ENCODE measurements at regions not wholly inside any gene's neighbourhood (a gene's known extent, or its start where the extent isn't known, plus 50 kb on each side); places are given as distances from the start of the nearest gene placed in this dataset.

DNA sequence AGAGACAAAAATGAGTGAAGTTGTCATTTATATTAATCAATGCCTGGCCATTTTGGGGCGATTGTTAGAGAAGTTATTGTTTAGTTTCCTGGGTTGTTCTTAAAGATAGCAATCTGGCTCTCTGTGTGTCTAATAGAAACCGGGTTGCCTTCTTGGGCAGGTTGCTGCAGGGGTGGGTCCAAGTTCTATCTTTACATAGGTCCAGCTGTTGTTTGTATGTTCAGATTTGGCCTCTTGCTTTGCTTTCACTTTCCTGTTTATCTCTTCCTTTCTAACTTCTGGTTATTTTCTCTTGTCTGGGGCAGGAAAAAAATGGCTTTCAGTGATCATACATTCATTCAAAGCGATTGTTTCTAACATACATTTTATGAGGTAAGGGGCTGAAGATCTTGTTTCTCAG is 128.4 kb upstream of the NOX3 start:
- Histone ChIP-seq H3K4me3 (replicated peaks in 1 of 2; ENCODE audit: low read depth in 1 of 2, low read length in 2 of 2) (no peak overlapping the region), H2AFZ (ENCODE audit: low read depth, low read length, poor library complexity, severe bottlenecking) (no peak overlapping the region), H3K9me2 (ENCODE audit: insufficient read depth) (no peaks in the 10 kb centered on the region), H3K4me2 (ENCODE audit: low read length) (no peak overlapping the region), H3K4me1 (ENCODE audit: control insufficient read depth in 1 of 2, insufficient read depth in 2 of 2, low read length in 2 of 2) (no peaks in the 10 kb centered on the region), H3K9ac (ENCODE audit: low read length) (no peak overlapping the region), H3K27me3 (ENCODE audit: insufficient read depth, low read length) (no peaks in the 10 kb centered on the region), H3K27ac (ENCODE audit: low read depth, low read length) (no peak overlapping the region), H3K79me2 (ENCODE audit: insufficient read depth, low read length) (no peaks in the 10 kb centered on the region), H3K36me3 (ENCODE audit: control insufficient read depth in 1 of 2, insufficient read depth in 2 of 2, low read length in 2 of 2) (no peaks in the 10 kb centered on the region), H3K9me3 (ENCODE audit: control insufficient read depth in 1 of 2, insufficient read depth in 1 of 2, low read depth in 1 of 2, low read length in 2 of 2) (no peaks in the 10 kb centered on the region), H4K20me1 (ENCODE audit: insufficient read depth) (no peaks in the 10 kb centered on the region)
- ChIA-PET RAD21 (ENCODE audit: low non-redundant PET in 1 of 2, low total read pairs in 2 of 2, uncharacterized antibody in 2 of 2, unreplicated experiment in 2 of 2) (no interaction called here), CTCF (no interaction called here), POLR2A (no interaction called here)
- TF ChIP-seq RAD21 (IDR thresholded peaks at IDR 0.05; ENCODE audit: low read depth) (no peak), TCF7L2 (IDR thresholded peaks at IDR 0.05; ENCODE audit: borderline replicate concordance, extremely low read depth, insufficient read depth, insufficient read length) (no peak), POLR2A (IDR thresholded peaks at IDR 0.05; ENCODE audit: borderline replicate concordance, extremely low read depth, insufficient read depth, insufficient read length) (no peak), POLR2AphosphoS5 (IDR thresholded peaks at IDR 0.05; ENCODE audit: low read depth, low read length) (no peak), CBX3 (IDR thresholded peaks at IDR 0.05; ENCODE audit: low read depth) (no peak)
- intact Hi-C loops (cut with micrococcal nuclease), result no loop called here
- no peak for ATAC-seq
- DNase-seq (ENCODE audit: low read depth, low spot score), result no peak
- no TSS peak for BruUV-seq (replicated peaks)

DNA sequence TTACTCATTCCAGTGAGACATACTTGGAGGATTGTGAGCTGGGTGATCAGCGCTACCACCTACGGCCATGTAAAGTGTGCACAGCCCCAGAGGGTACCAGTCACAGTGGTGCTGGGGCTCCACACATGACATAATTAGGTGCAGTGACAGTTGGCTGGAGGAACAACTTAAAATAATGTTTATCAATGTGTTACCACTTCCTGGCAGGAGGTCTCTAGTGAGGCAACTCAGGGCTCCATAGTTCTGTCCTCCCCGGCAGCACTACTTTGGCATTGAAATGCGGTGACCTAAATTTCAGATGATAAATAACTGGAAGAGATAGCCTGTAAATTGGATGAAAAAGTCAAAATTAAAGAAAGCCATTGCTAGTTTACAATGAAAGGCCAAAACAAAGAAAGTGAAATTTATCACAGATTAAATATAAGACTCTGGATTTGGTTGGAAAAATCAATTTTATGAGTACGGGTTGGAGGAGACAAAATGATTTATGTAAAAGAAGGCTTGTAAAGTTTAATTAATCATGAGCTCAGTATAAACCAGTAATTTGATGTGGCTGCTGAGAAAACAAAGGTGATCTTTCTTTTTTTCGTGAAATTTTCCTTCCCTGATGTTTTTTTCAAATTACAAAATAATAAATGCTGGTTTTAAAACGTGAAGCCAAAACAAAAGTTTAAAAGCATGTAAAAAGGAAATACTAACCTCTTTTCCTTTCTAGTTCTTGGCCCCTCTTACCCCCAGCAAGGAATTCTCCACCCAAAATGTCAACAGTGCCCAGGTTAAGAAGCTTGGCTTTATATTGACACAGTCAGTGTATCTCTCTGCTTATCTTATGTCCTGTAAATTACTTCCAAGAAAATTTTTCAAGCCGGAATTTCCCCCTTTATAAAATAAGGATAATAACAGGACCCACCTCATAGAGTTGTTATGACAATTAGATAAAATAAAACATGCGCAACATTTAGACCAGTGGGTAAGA is 126.7 kb upstream of the NOX3 start:
- H3K36me3 ChIP-seq (ENCODE audit: control insufficient read depth in 1 of 2, insufficient read depth in 2 of 2, low read length in 2 of 2), result no peaks in the 10 kb centered on the region
- ChIA-PET CTCF (no interaction called here), RAD21 (ENCODE audit: low non-redundant PET in 1 of 2, low total read pairs in 2 of 2, uncharacterized antibody in 2 of 2, unreplicated experiment in 2 of 2) (no interaction called here), POLR2A (no interaction called here)
- no peaks in the 10 kb centered on the region for H3K4me1 ChIP-seq (ENCODE audit: control insufficient read depth in 1 of 2, insufficient read depth in 2 of 2, low read length in 2 of 2)
- H3K9me2 ChIP-seq (ENCODE audit: insufficient read depth), result no peaks in the 10 kb centered on the region
- ATAC-seq (no peak), DNase-seq (ENCODE audit: low read depth, low spot score) (no peak)
- H3K4me2 ChIP-seq (ENCODE audit: low read length), result no peak overlapping the region
- H3K27ac ChIP-seq (ENCODE audit: low read depth, low read length), result no peak overlapping the region
- H3K79me2 ChIP-seq (ENCODE audit: insufficient read depth, low read length), result no peaks in the 10 kb centered on the region
- no peak overlapping the region for H2AFZ ChIP-seq (ENCODE audit: low read depth, low read length, poor library complexity, severe bottlenecking)
- intact Hi-C loops (cut with micrococcal nuclease), result no loop called here
- BruUV-seq (replicated peaks), result no TSS peak
- H3K4me3 ChIP-seq (replicated peaks in 1 of 2; ENCODE audit: low read depth in 1 of 2, low read length in 2 of 2), result no peak overlapping the region
- no peaks in the 10 kb centered on the region for H4K20me1 ChIP-seq (ENCODE audit: insufficient read depth)
- no peaks in the 10 kb centered on the region for H3K9me3 ChIP-seq (ENCODE audit: control insufficient read depth in 1 of 2, insufficient read depth in 1 of 2, low read depth in 1 of 2, low read length in 2 of 2)
- no peaks in the 10 kb centered on the region for H3K27me3 ChIP-seq (ENCODE audit: insufficient read depth, low read length)
- H3K9ac ChIP-seq (ENCODE audit: low read length), result no peak overlapping the region
- TF ChIP-seq POLR2AphosphoS5 (IDR thresholded peaks at IDR 0.05; ENCODE audit: low read depth, low read length) (no peak), CBX3 (IDR thresholded peaks at IDR 0.05; ENCODE audit: low read depth) (no peak), RAD21 (IDR thresholded peaks at IDR 0.05; ENCODE audit: low read depth) (no peak), ZNF274 (IDR thresholded peaks at IDR 0.05; ENCODE audit: low read depth, low read length) (no peak), JUND (IDR thresholded peaks at IDR 0.05) (no peak), POLR2A (IDR thresholded peaks at IDR 0.05; ENCODE audit: borderline replicate concordance, extremely low read depth, insufficient read depth, insufficient read length) (no peak), EGR1 (IDR thresholded peaks at IDR 0.05; ENCODE audit: low read depth) (no peak), EZH2 (IDR thresholded peaks at IDR 0.05) (no peak), CEBPB (IDR thresholded peaks at IDR 0.05; ENCODE audit: low read depth) (no peak), SRF (IDR thresholded peaks at IDR 0.05; ENCODE audit: low read depth) (no peak), YY1 (IDR thresholded peaks at IDR 0.05; ENCODE audit: extremely low read depth, insufficient replicate concordance, low read depth, low read length) (no peak), ELF1 (IDR thresholded peaks at IDR 0.05; ENCODE audit: borderline replicate concordance, low read depth) (no peak), ZFX (IDR thresholded peaks at IDR 0.05) (no peak)
- TF ChIP-seq, protein P1, sequence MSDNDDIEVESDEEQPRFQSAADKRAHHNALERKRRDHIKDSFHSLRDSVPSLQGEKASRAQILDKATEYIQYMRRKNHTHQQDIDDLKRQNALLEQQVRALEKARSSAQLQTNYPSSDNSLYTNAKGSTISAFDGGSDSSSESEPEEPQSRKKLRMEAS (IDR thresholded peaks at IDR 0.05), result no peak
- TF ChIP-seq, protein P2, sequence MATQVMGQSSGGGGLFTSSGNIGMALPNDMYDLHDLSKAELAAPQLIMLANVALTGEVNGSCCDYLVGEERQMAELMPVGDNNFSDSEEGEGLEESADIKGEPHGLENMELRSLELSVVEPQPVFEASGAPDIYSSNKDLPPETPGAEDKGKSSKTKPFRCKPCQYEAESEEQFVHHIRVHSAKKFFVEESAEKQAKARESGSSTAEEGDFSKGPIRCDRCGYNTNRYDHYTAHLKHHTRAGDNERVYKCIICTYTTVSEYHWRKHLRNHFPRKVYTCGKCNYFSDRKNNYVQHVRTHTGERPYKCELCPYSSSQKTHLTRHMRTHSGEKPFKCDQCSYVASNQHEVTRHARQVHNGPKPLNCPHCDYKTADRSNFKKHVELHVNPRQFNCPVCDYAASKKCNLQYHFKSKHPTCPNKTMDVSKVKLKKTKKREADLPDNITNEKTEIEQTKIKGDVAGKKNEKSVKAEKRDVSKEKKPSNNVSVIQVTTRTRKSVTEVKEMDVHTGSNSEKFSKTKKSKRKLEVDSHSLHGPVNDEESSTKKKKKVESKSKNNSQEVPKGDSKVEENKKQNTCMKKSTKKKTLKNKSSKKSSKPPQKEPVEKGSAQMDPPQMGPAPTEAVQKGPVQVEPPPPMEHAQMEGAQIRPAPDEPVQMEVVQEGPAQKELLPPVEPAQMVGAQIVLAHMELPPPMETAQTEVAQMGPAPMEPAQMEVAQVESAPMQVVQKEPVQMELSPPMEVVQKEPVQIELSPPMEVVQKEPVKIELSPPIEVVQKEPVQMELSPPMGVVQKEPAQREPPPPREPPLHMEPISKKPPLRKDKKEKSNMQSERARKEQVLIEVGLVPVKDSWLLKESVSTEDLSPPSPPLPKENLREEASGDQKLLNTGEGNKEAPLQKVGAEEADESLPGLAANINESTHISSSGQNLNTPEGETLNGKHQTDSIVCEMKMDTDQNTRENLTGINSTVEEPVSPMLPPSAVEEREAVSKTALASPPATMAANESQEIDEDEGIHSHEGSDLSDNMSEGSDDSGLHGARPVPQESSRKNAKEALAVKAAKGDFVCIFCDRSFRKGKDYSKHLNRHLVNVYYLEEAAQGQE (IDR thresholded peaks at IDR 0.05; ENCODE audit: low read depth), result no peak
